Prostate gland (tissue), 2 donors: ENCODE measurements at regions not wholly inside any gene's neighbourhood (a gene's known extent, or its start where the extent isn't known, plus 50 kb on each side); places are given as distances from the start of the nearest gene placed in this dataset.

Experiments used
- DNase-seq: peaks from one replicate; pipeline ENCODE4 v3.0.0-alpha.2; 2019; ENCODE audit warnings: low spot score
- H3K27ac ChIP-seq, 2 donors: fragments of 200-600 bp; sonication (generic); 2 replicates each; pipeline ENCODE4 v1.5.1; 2017 to 2019
- H3K27me3 ChIP-seq: fragments of 200-600 bp; sonication (generic); replicated peaks from 2 replicates; pipeline ENCODE4 v1.5.1; 2019; ENCODE audit not compliant: insufficient read depth
- H3K36me3 ChIP-seq, 2 donors: fragments of 200-600 bp; sonication (generic); 1 replicate in 1 of 2; 2 replicates in 1 of 2; pipeline versions ENCODE4 v1.5.1 to v1.8.1; 2017 to 2019
- H3K4me1 ChIP-seq: fragments of 200-600 bp; sonication (generic); replicated peaks from 2 replicates; pipeline ENCODE4 v1.5.1; 2019
- H3K4me3 ChIP-seq, 2 donors: fragments of 200-600 bp; sonication (generic); 2 replicates each; pipeline ENCODE4 v1.5.1; 2017 to 2019
- H3K9me3 ChIP-seq: fragments of 200-600 bp; sonication (generic); 2 replicates; pipeline ENCODE4 v1.5.1; 2017
- CTCF ChIP-seq, 4 experiments: fragments of 200-600 bp in 2 of 4; fragments of 450-650 bp in 2 of 4; sonication (generic) in 2 of 4; IDR thresholded peaks; 1 replicate in 3 of 4; 2 replicates in 1 of 4; pipeline ENCODE4 v1.5.1; 2016 to 2019; ENCODE audit warnings: antibody characterized with exemption in 4 of 4, mild to moderate bottlenecking in 2 of 4, moderate library complexity in 2 of 4
- POLR2A ChIP-seq: fragments of 450-650 bp; IDR thresholded peaks from one replicate; pipeline ENCODE4 v1.6.1; 2016; ENCODE audit warnings: antibody characterized with exemption, mild to moderate bottlenecking
- POLR2AphosphoS5 ChIP-seq: sonication (generic); formaldehyde crosslinking; IDR thresholded peaks from one replicate; pipeline ENCODE4 v1.6.1; 2017; ENCODE audit warnings: antibody characterized with exemption
- WGBS: methylation state at CpG from one replicate; pipeline ENCODE4 v1.1.5; 2018; 5-methylcytosine and 5-hydroxymethylcytosine counted together
- intact Hi-C: fragments of 100-400 bp; cut with DNase I; formaldehyde crosslinking; loops from one replicate; pipeline ENCODE4 v1.14.2; 2022

- DNase-seq = no peak
- no peaks in the 10 kb centered on the region for H3K27me3 ChIP-seq
- no peaks in the 10 kb centered on the region for H3K4me1 ChIP-seq
- no peak overlapping the region for H3K27ac ChIP-seq
- TF ChIP-seq POLR2AphosphoS5 (no peak), CTCF (IDR thresholded peaks at IDR 0.05) (no peak), POLR2A (no peak)
- no peak overlapping the region for H3K4me3 ChIP-seq
- intact Hi-C loops = no loop called here
- H3K36me3 ChIP-seq = no peaks in the 10 kb centered on the region
- 65% methylated on average over 2 of the region's 2 CpGs for WGBS
- no peaks in the 10 kb centered on the region for H3K9me3 ChIP-seq
Observed at GRCh38 chr4:24252121-24252520, 332.2 kb downstream of the DHX15 start.

GRCh38 chr4:24251589-24251988 lies 332.8 kb downstream of the DHX15 start:
- H3K27me3 ChIP-seq = no peaks in the 10 kb centered on the region
- 95% methylated on average over 2 of the region's 2 CpGs for WGBS
- intact Hi-C loops = no loop called here
- H3K36me3 ChIP-seq = no peaks in the 10 kb centered on the region
- TF ChIP-seq POLR2A (no peak), CTCF (IDR thresholded peaks at IDR 0.05) (no peak), POLR2AphosphoS5 (no peak)
- H3K27ac ChIP-seq = no peak overlapping the region
- no peak for DNase-seq
- no peaks in the 10 kb centered on the region for H3K9me3 ChIP-seq
- H3K4me1 ChIP-seq = no peaks in the 10 kb centered on the region
- no peak overlapping the region for H3K4me3 ChIP-seq

DNA sequence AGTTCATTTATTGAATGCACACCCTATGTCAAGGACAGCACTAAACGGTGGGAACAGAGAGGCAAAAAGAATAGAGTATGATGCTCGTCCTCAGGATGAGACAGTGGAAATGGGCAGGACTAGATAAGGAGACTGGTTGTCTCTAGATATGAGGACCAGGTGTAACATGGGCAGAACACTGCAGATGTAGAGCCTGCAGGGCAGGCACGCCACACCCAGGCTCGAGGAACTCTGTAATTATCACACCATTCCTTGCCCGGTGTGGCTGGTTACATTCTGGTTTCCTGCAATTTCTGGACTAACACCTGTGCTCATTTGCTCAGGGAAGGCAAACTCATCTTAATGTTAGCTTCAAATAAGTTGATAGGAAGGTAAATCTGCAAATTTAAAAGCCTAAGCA lies 334.4 kb downstream of the DHX15 start:
- H3K4me3 ChIP-seq = no peak overlapping the region
- H3K36me3 ChIP-seq = no peaks in the 10 kb centered on the region
- H3K27me3 ChIP-seq = no peaks in the 10 kb centered on the region
- H3K4me1 ChIP-seq = no peaks in the 10 kb centered on the region
- intact Hi-C loops = no loop called here
- H3K27ac ChIP-seq = no peak overlapping the region
- no peak for DNase-seq
- WGBS = 85% methylated on average over 5 of the region's 5 CpGs
- H3K9me3 ChIP-seq = no peaks in the 10 kb centered on the region
- TF ChIP-seq POLR2A (no peak), CTCF (IDR thresholded peaks at IDR 0.05) (no peak), POLR2AphosphoS5 (no peak)

DNA sequence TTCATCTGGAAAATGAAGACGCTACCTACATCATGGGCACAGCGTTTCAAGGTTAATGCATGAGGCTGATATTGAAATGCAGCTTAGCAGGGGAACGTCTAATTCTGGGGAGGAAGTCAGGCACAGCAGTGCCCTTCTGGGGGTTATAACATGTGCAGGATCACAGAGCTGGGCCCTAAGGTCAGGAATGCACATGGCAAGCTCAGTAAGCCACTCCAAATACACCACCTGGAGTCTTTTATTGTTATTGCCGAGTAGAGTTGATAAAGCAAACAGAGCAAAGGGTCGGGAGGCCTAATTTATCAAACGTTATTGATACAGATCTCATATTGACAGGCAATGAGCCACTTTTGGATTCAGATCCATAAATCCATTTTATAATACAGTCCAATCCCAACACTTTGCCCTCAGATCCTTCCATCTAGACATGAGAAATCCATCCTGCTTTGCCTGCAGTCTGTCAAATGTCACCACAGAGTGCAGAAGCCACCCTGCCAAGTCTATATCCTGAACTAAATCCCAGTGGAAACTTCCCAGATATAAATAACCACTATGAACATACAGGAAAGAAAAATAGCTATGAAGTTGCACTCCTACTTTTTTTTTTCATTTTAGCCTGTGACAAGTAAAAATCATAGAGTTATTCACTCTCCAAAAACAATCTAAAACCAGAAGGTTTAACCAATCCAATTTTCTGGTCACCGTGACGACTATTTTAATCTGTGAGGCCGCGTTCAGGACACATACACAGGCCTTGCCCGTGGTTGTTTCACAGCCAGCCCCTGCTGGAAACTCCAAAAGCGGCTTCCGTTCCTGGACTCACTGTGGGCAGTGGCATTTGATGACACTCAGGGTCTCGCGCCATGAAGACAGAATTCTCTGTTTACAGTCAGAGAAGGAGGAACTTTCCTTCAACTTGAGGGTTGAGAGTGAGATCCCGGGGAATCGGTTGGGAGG lies 335.4 kb downstream of the DHX15 start:
- no peak overlapping the region for H3K27ac ChIP-seq
- H3K4me3 ChIP-seq = no peak overlapping the region
- no peaks in the 10 kb centered on the region for H3K36me3 ChIP-seq
- intact Hi-C loops = no loop called here
- no peak for DNase-seq
- WGBS = 79% methylated on average over 17 of the region's 17 CpGs
- no peaks in the 10 kb centered on the region for H3K4me1 ChIP-seq
- H3K9me3 ChIP-seq = no peaks in the 10 kb centered on the region
- no peak for TF ChIP-seq POLR2AphosphoS5
- no peak for TF ChIP-seq CTCF (IDR thresholded peaks at IDR 0.05)
- no peak for TF ChIP-seq POLR2A
- H3K27me3 ChIP-seq = no peaks in the 10 kb centered on the region

GRCh38 chr4:24245491-24245820 lies 338.9 kb downstream of the DHX15 start:
- no peak for DNase-seq

More at GRCh38 chr4:24245491-24245820, 338.9 kb downstream of the DHX15 start:
- Histone ChIP-seq H3K4me1 (no peaks in the 10 kb centered on the region), H3K9me3 (no peaks in the 10 kb centered on the region), H3K36me3 (no peaks in the 10 kb centered on the region), H3K27ac (no peak overlapping the region), H3K27me3 (no peaks in the 10 kb centered on the region), H3K4me3 (no peak overlapping the region)
- intact Hi-C loops = no loop called here
- TF ChIP-seq POLR2A (no peak), CTCF (IDR thresholded peaks at IDR 0.05) (no peak), POLR2AphosphoS5 (no peak)
- WGBS = 67% methylated on average over 2 of the region's 2 CpGs
